HG03442 (cell line): ENCODE measurements at regions not wholly inside any gene's neighbourhood (a gene's known extent, or its start where the extent isn't known, plus 50 kb on each side); places are given as distances from the start of the nearest gene placed in this dataset.

Source experiments
- ATAC-seq: cut with Tn5 transposase; IDR thresholded peaks from one replicate; pipeline ENCODE4 v1.9.1; 2021; ENCODE audit warnings: mild to moderate bottlenecking, moderate library complexity; ENCODE audit not compliant: unreplicated experiment

GRCh38 chr7:155178096-155178495 lies 108.0 kb downstream of the HTR5A start:
- ATAC-seq, result no peak

GRCh38 chr7:155181768-155182167 lies 111.6 kb downstream of the HTR5A start:
- ATAC-seq, result no peak

DNA sequence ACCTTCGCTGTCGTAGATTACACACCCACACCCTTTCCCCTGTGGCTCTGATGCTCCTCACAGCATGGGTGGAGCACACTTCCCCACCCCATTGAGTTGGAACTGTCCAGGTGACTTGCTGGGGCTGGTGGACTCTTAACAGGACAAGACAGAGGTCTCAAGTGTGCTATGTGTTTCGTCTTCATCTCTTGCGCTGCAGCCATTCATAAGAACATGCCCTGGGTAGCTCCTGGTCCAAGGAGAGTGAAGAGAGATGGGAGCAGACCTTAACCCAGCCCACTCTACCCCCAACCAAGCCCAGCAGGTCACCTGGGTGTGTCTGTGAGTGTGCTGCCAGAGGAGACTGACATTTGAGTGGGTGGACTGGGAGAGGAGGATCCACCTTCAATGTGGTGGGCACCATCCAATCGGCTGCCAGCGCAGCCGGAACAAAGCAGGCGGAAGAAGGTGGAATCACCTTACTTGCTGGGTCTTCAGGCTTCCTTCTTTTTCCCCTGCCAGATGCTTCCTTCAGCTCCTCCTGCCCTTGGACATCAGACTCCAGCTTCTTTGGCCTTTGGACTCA lies 112.4 kb downstream of the HTR5A start:
- no peak for ATAC-seq

DNA sequence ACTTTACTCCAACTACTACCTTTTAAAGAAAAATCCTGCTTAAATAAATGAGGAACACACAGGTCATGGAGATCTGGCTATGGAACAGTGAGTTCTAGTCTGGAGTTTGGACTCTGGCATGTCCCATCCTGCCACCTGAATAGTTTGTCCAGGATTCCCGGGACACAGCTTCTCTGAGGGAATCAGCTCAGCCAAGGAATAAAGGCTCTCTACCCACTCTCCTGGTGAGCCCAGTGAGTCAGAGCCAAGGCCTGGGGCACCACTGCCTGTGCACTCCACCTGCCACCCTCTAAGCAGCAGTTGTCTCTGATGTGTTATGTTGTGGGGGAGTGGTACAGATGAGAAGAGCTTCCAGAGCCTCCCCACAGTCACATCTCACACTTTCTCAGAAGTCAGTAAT lies 113.5 kb downstream of the HTR5A start:
- ATAC-seq, result no peak

- ATAC-seq, result no peak
Measured at GRCh38 chr7:155184923-155185322, 112.8 kb upstream of the INSIG1 start.

GRCh38 chr7:155187061-155187785 lies 110.5 kb upstream of the INSIG1 start:
- no peak for ATAC-seq

GRCh38 chr7:155188357-155188756 lies 109.3 kb upstream of the INSIG1 start:
- ATAC-seq, result no peak

- no peak for ATAC-seq
Measured at GRCh38 chr7:155188821-155189581, 108.7 kb upstream of the INSIG1 start.

DNA sequence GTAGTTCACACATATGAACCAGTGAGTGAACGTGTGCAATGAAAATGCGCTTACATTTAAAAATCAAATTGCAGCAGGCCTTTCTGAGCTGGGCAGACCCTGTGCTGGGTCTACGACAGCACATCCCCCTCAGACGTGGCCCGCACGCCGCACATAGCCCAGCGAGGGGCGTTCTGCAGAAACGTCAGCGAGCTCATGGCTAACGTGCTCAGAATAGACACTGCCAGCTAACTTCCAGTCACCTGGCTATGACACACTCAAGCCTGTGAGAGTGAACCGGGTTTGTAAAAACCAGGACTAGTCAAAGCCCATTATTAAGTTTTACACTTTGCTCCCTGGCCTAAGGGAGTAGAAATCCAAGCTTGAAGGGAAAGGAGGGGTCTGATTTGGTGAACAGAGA lies 108.1 kb upstream of the INSIG1 start:
- ATAC-seq, result no peak

DNA sequence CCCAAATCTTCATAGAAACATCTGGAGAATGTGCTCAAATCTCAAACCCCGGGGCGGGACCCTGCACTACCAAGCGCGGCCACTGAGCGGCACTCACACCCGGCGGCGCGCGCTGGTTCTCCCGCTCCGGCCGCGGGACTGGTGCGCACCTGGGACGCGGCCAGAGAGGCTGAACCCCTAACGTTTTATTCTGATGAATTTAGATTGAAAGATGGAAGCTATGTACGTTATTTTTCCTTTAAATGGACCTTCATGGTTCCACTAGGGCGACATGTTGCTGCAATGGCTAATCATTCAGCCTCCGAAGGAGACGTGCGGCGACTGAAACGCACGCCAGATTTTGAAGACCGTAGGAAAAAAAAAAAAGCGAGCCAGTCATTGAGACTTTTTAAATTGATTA lies 107.0 kb upstream of the INSIG1 start:
- ATAC-seq, result no peak

DNA sequence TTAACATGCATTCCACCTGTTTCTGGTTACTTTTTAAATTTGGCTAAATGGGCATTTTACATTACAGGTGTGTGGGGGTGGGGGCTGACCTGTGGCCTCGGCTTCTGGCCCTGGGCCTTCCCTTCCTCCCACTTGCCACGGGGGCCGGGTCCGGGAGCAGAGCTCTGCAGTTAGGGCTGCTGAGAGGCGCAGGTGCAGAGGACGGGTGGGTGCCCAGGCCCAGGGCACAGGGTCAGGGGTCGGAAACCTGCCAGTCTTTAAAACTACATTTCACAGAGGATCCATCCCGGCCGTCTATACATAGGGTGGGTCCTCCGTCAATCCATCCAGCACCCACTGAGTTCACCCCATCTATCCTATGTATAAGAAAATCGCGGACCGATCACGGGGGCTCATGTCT lies 106.5 kb upstream of the INSIG1 start:
- ATAC-seq, result no peak

DNA sequence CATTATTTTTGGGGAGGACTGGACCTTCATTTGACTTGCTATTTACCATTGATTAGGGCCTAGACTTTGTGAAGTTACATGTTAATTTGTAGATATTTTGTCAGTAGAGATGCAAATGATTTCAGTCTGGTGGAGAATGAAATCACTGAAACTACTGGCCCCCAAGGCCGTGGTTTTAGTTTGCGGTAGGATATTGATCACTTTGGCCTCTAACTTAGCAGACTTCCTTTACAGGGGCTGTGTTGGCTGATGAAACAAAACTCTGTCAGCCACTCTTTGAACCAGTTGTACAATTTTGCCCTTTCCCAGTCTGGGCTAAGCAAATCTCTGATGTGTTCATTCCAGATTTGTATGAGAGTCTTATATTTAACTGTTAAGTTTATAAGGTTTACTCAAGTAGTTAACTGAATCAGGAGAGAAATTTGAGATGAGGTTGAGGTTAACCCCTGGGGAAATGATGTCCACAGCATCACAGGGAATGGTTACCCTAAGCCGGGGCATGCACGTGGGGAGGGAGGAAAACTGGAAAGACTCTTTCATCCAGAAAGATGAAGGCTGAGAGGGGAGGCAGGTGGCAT lies 105.7 kb upstream of the INSIG1 start:
- peak; percentile 49 for ATAC-seq

DNA sequence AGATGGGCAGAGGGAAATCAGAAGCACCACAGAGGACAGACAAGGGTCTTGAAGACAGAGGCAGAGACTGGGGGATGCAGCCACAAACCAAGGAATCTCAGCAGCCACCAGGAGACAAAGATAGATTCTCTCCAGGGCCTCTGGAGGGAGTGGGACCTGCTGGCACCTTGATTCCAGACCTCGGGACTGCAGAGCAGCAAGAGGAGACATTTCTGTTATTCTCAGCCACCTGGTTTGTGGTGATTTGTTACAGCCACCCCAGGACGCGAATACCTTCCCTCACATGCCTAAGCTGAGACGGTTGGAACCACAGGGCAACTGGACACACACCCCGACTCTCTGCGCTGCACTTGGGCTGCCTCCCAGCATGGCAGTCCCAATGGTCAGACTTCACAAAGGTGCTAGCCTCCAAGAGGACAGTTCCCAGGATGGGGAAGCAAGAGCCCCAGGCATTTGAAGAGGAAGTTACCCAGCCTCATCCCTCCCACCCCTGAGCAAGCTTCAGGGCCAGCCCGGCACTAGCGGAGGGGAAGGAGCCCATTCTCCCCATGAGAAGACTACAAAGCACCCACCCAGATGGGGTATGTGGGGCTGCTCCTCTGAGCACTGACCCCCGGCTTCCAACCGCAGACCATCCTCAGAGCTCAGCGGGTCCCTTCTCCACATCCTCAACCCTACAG lies 104.6 kb upstream of the INSIG1 start:
- no peak for ATAC-seq

- ATAC-seq, result no peak
Measured at GRCh38 chr7:155193716-155194115, 104.0 kb upstream of the INSIG1 start.

DNA sequence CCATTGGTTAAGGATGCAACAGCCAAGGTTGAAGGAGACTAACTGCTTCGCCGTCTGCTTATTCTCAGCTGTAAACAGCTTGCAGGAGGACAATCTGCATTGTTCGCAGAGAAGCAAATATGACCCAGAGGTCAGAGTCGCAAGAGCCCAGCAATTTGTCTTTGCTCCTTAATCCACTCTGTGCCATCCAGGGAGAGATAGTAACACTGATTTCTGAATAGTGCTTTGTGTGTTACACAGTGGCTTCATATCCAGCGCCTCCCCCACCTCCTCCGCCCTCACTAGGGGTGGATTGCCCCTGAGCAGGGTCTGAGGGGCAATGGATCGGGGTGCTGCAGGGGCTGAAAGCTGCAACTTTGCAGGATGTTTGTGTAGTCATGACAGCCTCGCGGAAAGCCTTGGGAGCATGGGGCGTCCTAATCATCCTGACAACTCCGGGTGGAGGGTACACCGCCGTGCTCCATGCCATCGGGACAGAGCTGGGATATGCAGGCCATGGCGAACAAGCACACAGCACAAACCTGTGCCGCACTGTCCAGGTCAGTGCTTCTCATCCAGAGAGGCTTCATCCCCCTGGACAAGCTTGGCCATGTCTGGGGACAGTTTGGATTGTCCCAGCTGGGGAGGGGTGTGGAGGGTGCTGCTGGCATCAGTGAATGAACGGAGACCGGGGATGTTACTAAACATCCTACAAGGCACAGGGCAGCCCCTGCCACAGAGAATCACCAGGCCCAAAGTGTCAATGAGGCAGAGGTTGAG lies 103.1 kb upstream of the INSIG1 start:
- ATAC-seq, result no peak

DNA sequence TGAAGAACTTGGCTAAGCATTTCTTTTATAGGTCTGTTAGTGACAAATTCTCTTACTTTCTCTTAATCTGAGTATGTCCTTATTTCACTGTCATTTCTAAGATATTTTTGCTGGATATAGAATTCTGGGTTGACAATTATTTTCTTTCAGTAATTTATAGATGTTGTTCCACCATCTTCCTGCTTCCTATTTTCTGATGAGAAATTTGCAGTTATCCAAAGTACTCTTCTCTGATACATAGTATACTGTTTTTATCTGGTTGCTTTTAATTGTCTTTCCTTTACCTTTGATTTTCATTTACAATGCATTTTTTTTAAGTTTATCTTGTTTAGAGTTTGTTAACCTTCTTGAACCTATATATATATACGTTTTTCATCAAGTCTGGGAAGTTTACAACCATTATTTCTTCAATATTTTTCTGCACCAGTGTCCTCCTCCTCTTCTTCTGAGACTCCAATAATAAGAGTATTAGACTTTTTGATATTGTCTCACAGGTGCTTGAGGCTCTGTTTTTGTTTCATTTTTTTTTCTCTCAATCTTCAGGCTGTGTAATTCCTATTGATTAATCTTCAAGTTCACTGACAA lies 101.6 kb upstream of the INSIG1 start:
- ATAC-seq, result no peak

GRCh38 chr7:155198196-155198892 lies 99.3 kb upstream of the INSIG1 start:
- ATAC-seq, result peak; percentile 12

DNA sequence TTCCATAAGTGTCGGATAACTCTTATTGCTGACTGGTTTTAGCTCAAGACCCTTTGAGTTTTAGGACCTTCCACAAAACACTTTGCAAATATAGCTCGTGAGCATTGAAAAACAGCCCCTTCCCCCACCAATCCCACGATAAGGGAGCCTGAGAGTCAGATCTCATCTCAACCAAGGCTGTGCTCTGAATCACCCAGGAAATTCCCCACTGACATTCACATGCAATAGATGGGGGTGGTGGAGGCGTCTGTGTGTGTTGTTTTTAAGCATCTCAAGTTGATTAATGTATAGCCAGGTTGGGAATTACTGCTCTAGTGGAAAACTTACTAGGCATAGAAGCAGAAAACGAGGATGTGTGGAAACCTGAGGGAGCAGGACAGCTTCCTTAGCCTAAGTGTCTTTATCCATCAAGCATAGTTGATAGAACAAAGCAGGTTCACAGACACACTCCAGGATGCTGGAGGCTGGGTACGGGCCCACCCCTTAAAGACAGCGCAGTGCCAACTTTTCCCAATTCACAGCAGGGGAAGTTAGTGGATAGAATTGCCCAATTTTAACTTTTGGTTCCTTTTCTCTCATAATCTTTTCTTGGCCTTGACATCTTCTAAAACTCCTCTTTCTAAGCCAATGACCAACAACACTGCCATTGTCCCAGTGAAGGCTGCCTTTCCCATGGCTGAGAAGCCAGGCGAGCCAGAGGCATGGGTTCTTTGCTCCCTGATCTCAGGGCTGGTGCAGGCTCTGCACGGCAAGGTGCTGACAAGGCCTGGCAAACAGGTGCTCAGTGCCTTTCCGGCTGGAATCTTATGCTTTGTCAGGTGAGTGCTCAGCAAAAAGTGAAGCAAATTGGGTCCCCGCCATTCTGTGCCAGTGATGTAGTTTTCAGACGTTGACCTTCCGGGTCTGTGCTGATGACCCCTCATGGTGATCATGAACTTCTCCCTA lies 98.5 kb upstream of the INSIG1 start:
- peak; percentile 79 for ATAC-seq
